B cell (primary cell): ENCODE measurements at regions not wholly inside any gene's neighbourhood (a gene's known extent, or its start where the extent isn't known, plus 50 kb on each side); places are given as distances from the start of the nearest gene placed in this dataset.

Experiments used
- ATAC-seq: fragments of 200-7000 bp; cut with Tn5 transposase; one replicate; pipeline ENCODE4 v1.10.0; 2021; ENCODE audit warnings: low read depth, mild to moderate bottlenecking, moderate number of reproducible peaks, moderate library complexity
- CTCF ChIA-PET: fragments of 350-600 bp; sonication (Branson Sonifier 250); formaldehyde crosslinking; loops from one replicate; lab custom pipeline; 2021; ENCODE audit warnings: antibody characterized with exemption, inconsistent platforms; lab: Charles Lee
- POLR2A ChIA-PET: fragments of 350-600 bp; sonication (Branson Sonifier 250); formaldehyde crosslinking; loops from one replicate; lab custom pipeline; 2021; ENCODE audit warnings: antibody characterized with exemption; lab: Charles Lee
- DNase-seq: peaks from one replicate; pipeline ENCODE4 v3.0.0; 2013
- H2AFZ ChIP-seq: 2 replicates; pipeline ENCODE4 v1.6.1; 2012; ENCODE audit warnings: mild to moderate bottlenecking, low read depth, low read length; ENCODE audit not compliant: insufficient read depth, poor library complexity, severe bottlenecking
- H3K27ac ChIP-seq, 2 donors: 1 replicate in 1 of 2; 2 replicates in 1 of 2; pipeline ENCODE4 v1.5.1; 2012 to 2013; ENCODE audit warnings: low read length in 2 of 2, mild to moderate bottlenecking in 2 of 2, moderate library complexity in 1 of 2
- H3K27me3 ChIP-seq, 4 experiments: fragments of 200-600 bp in 1 of 4; sonication (generic) in 1 of 4; replicated peaks in 1 of 4; 1 replicate in 2 of 4; 2 replicates in 2 of 4; pipeline versions ENCODE4 v1.6.1 to v1.7.0; 2013 to 2016; ENCODE audit warnings: low read length in 3 of 4, mild to moderate bottlenecking in 2 of 4, mixed read lengths in 1 of 4, moderate library complexity in 1 of 4; ENCODE audit not compliant: insufficient read depth in 4 of 4, control insufficient read depth in 3 of 4; ENCODE audit errors: control extremely low read depth in 1 of 4
- H3K36me3 ChIP-seq, 2 experiments: replicated peaks in 1 of 2; 1 replicate in 1 of 2; 2 replicates in 1 of 2; pipeline versions ENCODE4 v1.6.1 to v1.7.1; 2013; ENCODE audit warnings: low read length in 1 of 2; ENCODE audit not compliant: insufficient read depth in 2 of 2, control insufficient read depth in 1 of 2; ENCODE audit errors: control extremely low read depth in 1 of 2, extremely low read depth in 1 of 2
- H3K4me1 ChIP-seq, 2 donors: fragments of 200-600 bp in 1 of 2; sonication (generic) in 1 of 2; 1 replicate in 1 of 2; 2 replicates in 1 of 2; pipeline versions ENCODE4 v1.5.1 to v1.6.1; 2013 to 2017; ENCODE audit warnings: low read length in 2 of 2; ENCODE audit not compliant: control insufficient read depth in 2 of 2, insufficient read depth in 2 of 2
- H3K4me2 ChIP-seq: replicated peaks from 2 replicates; pipeline ENCODE3; 2012; ENCODE audit warnings: mild to moderate bottlenecking, low read depth, low read length; ENCODE audit not compliant: poor library complexity, severe bottlenecking
- H3K4me3 ChIP-seq, 5 experiments: fragments of 200-600 bp in 1 of 5; sonication (generic) in 1 of 5; 1 replicate in 3 of 5; 2 replicates in 2 of 5; pipeline versions ENCODE4 v1.5.1 to v1.7.0; 2011 to 2016; ENCODE audit warnings: low read length in 4 of 5, mild to moderate bottlenecking in 4 of 5, low read depth in 2 of 5, control low read depth in 1 of 5, moderate library complexity in 1 of 5; ENCODE audit not compliant: insufficient read depth in 1 of 5; ENCODE audit errors: control extremely low read depth in 1 of 5, extremely low read depth in 1 of 5
- H3K79me2 ChIP-seq: fragments of 200-600 bp; sonication (generic); one replicate; pipeline ENCODE4 v1.6.0; 2016; ENCODE audit warnings: low read length; ENCODE audit not compliant: control insufficient read depth, insufficient read depth
- H3K9ac ChIP-seq: fragments of 200-600 bp; sonication (generic); 2 replicates; pipeline ENCODE4 v1.6.1; 2017; ENCODE audit warnings: mild to moderate bottlenecking, low read length, moderate library complexity
- H3K9me3 ChIP-seq, 3 donors: one replicate each; pipeline versions ENCODE4 v1.6.1 to v1.7.1; 2013; ENCODE audit warnings: low read length in 2 of 3; ENCODE audit not compliant: control insufficient read depth in 2 of 3, insufficient read depth in 1 of 3; ENCODE audit errors: control extremely low read depth in 1 of 3
- H4K20me1 ChIP-seq: 2 replicates; pipeline ENCODE4 v1.6.0; 2012; ENCODE audit warnings: mild to moderate bottlenecking, low read length; ENCODE audit not compliant: insufficient read depth, control insufficient read depth, poor library complexity, severe bottlenecking
- H3K27ac Mint-ChIP-seq: one replicate; pipeline ENCODE4 v1.8.0; 2021; ENCODE audit warnings: mixed read lengths
- H3K27me3 Mint-ChIP-seq: one replicate; pipeline ENCODE4 v1.8.0; 2021; ENCODE audit warnings: mixed read lengths
- H3K4me1 Mint-ChIP-seq: one replicate; pipeline ENCODE4 v1.8.0; 2021; ENCODE audit warnings: mixed read lengths
- H3K4me3 Mint-ChIP-seq: one replicate; pipeline ENCODE4 v1.8.0; 2021; ENCODE audit warnings: mixed read lengths
- H3K9me3 Mint-ChIP-seq: one replicate; pipeline ENCODE4 v1.8.0; 2022; ENCODE audit warnings: mixed read lengths; ENCODE audit not compliant: insufficient read depth
- CTCF ChIP-seq: fragments of 200-600 bp; IDR thresholded peaks from one replicate; pipeline ENCODE4 v1.8.0; 2022; ENCODE audit warnings: antibody characterized with exemption, mild to moderate bottlenecking
- EZH2 ChIP-seq: IDR thresholded peaks from 2 replicates; pipeline ENCODE4 v1.6.1; 2012; ENCODE audit warnings: borderline replicate concordance, low read depth, mild to moderate bottlenecking, moderate library complexity, low read length; ENCODE audit not compliant: insufficient read depth, poor library complexity, severe bottlenecking
- WGBS: methylation state at CpG from one replicate; pipeline ENCODE4 v1.1.5; 2013; ENCODE audit warnings: missing lambda C conversion rate; ENCODE audit not compliant: insufficient coverage; 5-methylcytosine and 5-hydroxymethylcytosine counted together
- intact Hi-C: fragments of 100-400 bp; cut with micrococcal nuclease; formaldehyde crosslinking; loops from one replicate; pipeline ENCODE4 v1.10.0; 2022

GRCh38 chr21:15278279-15278678 lies 213.5 kb upstream of the NRIP1 start:
- no peaks in the 10 kb centered on the region for H3K9me3 ChIP-seq
- no peaks in the 10 kb centered on the region for H3K79me2 ChIP-seq
- no peak for TF ChIP-seq EZH2
- no peak for TF ChIP-seq CTCF
- Mint-ChIP-seq H3K27ac (no peak overlapping the region), H3K4me1 (no peaks in the 10 kb centered on the region), H3K4me3 (no peak overlapping the region), H3K9me3 (no peaks in the 10 kb centered on the region), H3K27me3 (no peaks in the 10 kb centered on the region)
- H4K20me1 ChIP-seq = no peaks in the 10 kb centered on the region
- no peak overlapping the region for H2AFZ ChIP-seq
- intact Hi-C loops = no loop called here
- no peak overlapping the region for H3K27ac ChIP-seq
- DNase-seq (no peak), ATAC-seq (no peak)
- ChIA-PET POLR2A (no interaction called here), CTCF (no interaction called here)
- H3K4me2 ChIP-seq = no peak overlapping the region
- 98% methylated on average over 5 of the region's 5 CpGs for WGBS
- no peaks in the 10 kb centered on the region for H3K27me3 ChIP-seq
- H3K36me3 ChIP-seq = no peaks in the 10 kb centered on the region
- no peak overlapping the region for H3K4me3 ChIP-seq
- no peaks in the 10 kb centered on the region for H3K4me1 ChIP-seq
- no peak overlapping the region for H3K9ac ChIP-seq

- H3K4me3 ChIP-seq = no peak overlapping the region
- Mint-ChIP-seq H3K9me3 (no peaks in the 10 kb centered on the region), H3K4me3 (no peak overlapping the region), H3K27ac (no peak overlapping the region), H3K4me1 (no peaks in the 10 kb centered on the region), H3K27me3 (no peaks in the 10 kb centered on the region)
- ChIA-PET CTCF (no interaction called here), POLR2A (no interaction called here)
- no peak for ATAC-seq
- H3K36me3 ChIP-seq = no peaks in the 10 kb centered on the region
- no peak for DNase-seq
- WGBS = no CpG with 5 or more reads among the region's 4 CpGs
- no peaks in the 10 kb centered on the region for H3K27me3 ChIP-seq
- no peaks in the 10 kb centered on the region for H3K9me3 ChIP-seq
- H3K9ac ChIP-seq = no peak overlapping the region
- H3K4me1 ChIP-seq = no peaks in the 10 kb centered on the region
- H2AFZ ChIP-seq = no peak overlapping the region
- H4K20me1 ChIP-seq = no peaks in the 10 kb centered on the region
- H3K27ac ChIP-seq = no peak overlapping the region
- no peak overlapping the region for H3K4me2 ChIP-seq
- TF ChIP-seq CTCF (no peak), EZH2 (no peak)
- H3K79me2 ChIP-seq = no peaks in the 10 kb centered on the region
- intact Hi-C loops = no loop called here
Measured at GRCh38 chr21:15278851-15279250, 214.1 kb upstream of the NRIP1 start.
